ENCODE measurements at regions not wholly inside any gene's neighbourhood (a gene's known extent, or its start where the extent isn't known, plus 50 kb on each side); places are given as distances from the start of the nearest gene placed in this dataset.
"Not testable (repeated sequence)": the region's sequence is repeated elsewhere in the genome, so short reads cannot be mapped to it uniquely, and the experiment has no call there.

DNA sequence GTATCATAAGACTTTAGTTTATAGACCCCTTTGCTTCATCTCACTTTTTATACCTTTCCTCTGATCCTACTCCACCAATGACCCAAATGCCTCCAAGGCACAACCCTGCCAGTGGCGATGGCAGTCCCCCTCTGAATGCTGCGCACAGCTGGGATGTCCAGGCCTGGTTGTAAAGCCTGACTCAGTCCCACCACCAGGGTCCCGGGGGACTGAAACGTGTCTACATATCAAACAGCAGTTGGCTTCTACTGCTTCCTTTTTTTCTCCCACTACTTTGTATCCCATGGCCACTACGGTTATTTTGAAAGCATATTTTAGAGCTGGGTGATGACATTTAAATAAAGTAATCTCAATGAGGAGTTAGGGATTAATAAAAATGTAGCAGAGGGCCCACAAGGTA, 329.8 kb upstream of the PSMD7 start:
- DNase-seq (ENCODE audit: insufficient read length, low spot score): no peak
- no peak for FAIRE-seq

GRCh38 chr16:73965591-73965990, 331.0 kb upstream of the PSMD7 start:
- FAIRE-seq (no peak), DNase-seq (ENCODE audit: insufficient read length, low spot score) (no peak)

DNA sequence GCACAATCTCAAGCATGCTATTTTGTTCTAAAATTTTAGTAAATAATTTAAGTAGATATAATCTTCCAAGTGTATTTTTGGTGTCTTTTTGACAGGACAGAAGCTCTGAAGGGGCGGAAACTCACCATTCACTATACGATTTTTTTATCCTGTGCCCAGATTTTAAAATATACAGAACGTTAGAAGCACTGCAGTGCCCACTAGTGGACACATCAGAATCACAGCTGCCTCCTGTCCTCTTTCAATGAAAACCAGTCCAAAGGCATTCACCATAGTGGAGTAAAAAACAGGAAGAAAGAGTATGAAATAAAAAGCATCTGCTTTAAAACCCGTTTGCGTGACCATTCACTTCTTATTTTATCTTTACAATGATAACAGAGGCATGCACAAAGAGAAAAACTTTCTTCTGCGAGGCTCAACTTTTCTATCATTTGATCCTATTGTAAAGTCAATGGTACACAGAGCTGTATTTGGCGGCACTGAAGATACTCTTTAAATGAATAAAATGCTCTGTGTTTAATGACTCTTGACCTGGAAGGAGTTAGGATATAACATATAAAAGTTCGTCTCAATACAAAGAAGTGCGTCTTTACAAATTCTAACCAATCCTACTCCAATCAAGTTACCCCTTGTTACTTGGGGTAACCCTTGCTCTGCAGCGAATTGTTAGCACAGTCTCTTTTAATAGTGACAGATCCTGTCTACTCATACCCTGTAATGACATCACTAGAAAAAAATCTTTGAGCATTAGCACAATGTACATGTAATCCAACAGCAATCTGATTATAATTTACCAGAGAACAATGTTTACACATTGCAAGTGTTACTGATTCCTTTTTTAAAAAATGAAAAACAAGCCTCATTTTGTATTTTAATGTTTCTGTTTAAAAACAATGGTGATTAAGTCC, 339.8 kb upstream of the PSMD7 start:
- FAIRE-seq: no peak
- DNase-seq (ENCODE audit: insufficient read length, low spot score): peak; percentile 56

- DNase-seq (ENCODE audit: insufficient read length, low spot score) (no peak), FAIRE-seq (no peak)
Observed at GRCh38 chr16:73955702-73956101, 340.9 kb upstream of the PSMD7 start.

- DNase-seq (ENCODE audit: insufficient read length, low spot score) (no peak), FAIRE-seq (no peak)
Observed at GRCh38 chr16:73955255-73955654, 341.4 kb upstream of the PSMD7 start.

- no peak for DNase-seq (ENCODE audit: insufficient read length, low spot score)
- FAIRE-seq: no peak
Observed at GRCh38 chr16:73951481-73951880, 345.1 kb upstream of the PSMD7 start.

DNA sequence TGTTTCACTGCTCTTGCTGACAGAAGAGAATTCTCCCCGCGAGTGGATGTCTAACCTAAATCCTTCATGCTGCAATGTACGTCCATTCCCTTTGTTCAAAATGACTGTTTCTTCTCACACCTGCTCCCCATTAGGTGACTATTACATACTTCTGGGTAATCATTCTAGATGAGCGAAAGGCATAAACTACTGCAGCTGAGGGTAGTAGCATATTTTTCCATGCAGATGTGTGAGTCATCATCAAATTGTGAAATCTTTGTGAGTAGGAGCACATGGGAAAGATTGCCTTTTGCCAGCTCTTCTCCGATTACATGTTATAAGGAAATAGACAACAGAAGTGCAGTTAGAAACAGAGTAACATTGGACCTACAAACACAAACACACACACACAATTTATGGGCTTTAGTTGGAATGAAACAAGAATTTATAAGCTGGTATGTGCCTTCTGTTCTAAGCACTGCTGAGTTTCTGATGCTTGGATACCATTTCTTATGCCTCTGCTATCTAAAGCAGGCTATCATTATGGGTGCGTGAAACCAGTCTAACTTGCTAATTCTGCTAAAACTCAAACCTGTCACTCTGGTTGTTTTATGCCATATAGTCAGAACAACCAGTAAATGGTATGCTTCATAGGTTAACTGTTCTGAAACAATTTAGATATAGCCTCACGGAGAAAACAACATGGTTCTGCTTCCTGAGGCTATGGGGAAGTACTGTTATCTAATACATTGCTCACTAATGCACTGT, 346.9 kb upstream of the PSMD7 start:
- FAIRE-seq (peak; percentile 55), DNase-seq (ENCODE audit: insufficient read length, low spot score) (peak; percentile 40)

- no peak for DNase-seq (ENCODE audit: insufficient read length, low spot score)
- FAIRE-seq: no peak
Observed at GRCh38 chr16:73945631-73946030, 351.0 kb upstream of the PSMD7 start.

GRCh38 chr16:73943184-73943583, 353.4 kb upstream of the PSMD7 start:
- FAIRE-seq: peak; percentile 82
- DNase-seq (ENCODE audit: insufficient read length, low spot score): not testable (repeated sequence)

- not testable (repeated sequence) for FAIRE-seq; DNase-seq (ENCODE audit: insufficient read length, low spot score)
Observed at GRCh38 chr16:73940786-73941185, 355.8 kb upstream of the PSMD7 start.

DNA sequence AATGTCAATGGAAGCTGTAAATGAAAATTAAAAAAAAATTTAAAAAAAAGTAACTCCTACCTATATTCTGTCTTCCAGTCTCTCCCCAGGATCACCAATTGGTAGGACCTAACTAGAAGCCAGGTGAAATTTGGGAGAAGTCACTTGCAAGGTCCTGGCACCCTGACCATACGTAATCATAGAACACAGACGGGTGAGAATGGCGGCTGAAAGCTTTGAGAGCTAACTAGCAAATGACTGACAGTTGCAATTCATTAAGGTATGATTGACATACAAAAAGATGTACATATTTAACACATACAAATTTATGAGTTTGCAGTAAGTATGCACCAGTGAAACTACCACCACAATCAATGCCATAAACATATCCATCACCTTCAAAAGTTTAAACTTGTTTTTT, 372.7 kb upstream of the PSMD7 start:
- DNase-seq (ENCODE audit: insufficient read length, low spot score): no peak

GRCh38 chr16:73921295-73921694, 375.3 kb upstream of the PSMD7 start:
- FAIRE-seq (no peak), DNase-seq (ENCODE audit: insufficient read length, low spot score) (no peak)

More for the DNA sequence above, 372.7 kb upstream of the PSMD7 start:
- FAIRE-seq: no peak

- FAIRE-seq: no peak
- no peak for DNase-seq (ENCODE audit: insufficient read length, low spot score)
Observed at GRCh38 chr16:73916829-73917594, 379.6 kb upstream of the PSMD7 start.

- DNase-seq (ENCODE audit: insufficient read length, low spot score): no peak
- FAIRE-seq: no peak
Observed at GRCh38 chr16:73915935-73916334, 380.7 kb upstream of the PSMD7 start.

DNA sequence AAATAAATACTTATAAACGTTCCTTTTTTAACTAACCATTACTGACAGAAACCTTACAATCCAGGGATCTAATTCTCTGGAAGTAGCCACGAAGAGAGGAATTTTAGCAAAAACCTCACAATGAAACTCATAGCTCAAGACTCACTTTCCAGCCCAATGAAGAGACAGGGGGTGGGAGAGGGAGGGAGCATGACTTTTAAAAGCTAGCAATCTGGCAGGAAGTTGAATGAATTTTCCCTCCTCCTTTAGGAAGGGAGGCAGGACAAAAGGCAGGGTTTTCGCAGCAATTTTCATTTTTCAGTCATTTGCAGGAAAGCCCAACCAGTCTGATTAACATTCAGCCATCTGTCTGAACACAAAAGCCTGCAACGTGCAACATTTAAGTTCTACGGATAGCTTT, 381.5 kb upstream of the PSMD7 start:
- FAIRE-seq: no peak
- DNase-seq (ENCODE audit: insufficient read length, low spot score): no peak

DNA sequence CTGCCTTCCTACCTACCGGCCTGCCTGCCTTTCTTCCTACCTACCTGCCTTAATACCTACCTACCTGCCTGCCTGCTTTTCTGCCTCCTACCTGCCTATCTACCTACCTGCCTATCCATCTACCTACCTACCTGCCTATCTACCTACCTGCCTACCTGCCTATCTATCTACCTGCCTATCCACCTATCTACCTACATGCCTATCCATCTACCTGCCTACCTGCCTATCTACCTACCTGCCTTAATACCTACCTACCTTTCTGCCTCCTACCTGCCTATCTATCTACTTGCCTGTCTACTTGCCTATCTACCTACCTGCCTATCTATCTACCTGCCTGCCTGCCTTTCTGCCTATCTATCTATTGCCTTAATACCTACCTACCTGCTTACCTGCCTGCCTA, 383.8 kb upstream of the PSMD7 start:
- DNase-seq (ENCODE audit: insufficient read length, low spot score) (no peak), FAIRE-seq (peak; percentile 55)

DNA sequence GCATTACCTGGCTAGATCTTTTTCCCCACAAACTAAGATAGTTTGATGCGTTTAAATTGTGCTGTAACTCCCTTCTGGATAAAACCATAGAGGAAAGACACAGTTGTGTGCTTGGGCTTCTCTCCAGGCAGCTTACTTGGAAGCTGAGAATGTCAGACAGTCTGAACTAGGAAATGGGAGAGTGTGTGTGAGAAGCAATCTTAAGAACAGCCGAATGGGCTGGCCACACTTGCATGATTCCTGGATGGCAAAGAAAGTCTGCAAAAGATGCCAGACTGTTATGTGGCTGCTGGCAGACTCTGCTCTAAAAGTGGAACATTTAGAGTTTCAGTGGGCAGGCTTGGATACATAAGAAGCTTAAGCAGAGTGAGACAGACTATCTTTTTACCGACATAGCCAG, 384.3 kb upstream of the PSMD7 start:
- FAIRE-seq (no peak), DNase-seq (ENCODE audit: insufficient read length, low spot score) (no peak)

- no peak for DNase-seq (ENCODE audit: insufficient read length, low spot score)
- FAIRE-seq: no peak
Observed at GRCh38 chr16:73909529-73910035, 387.0 kb upstream of the PSMD7 start.

DNA sequence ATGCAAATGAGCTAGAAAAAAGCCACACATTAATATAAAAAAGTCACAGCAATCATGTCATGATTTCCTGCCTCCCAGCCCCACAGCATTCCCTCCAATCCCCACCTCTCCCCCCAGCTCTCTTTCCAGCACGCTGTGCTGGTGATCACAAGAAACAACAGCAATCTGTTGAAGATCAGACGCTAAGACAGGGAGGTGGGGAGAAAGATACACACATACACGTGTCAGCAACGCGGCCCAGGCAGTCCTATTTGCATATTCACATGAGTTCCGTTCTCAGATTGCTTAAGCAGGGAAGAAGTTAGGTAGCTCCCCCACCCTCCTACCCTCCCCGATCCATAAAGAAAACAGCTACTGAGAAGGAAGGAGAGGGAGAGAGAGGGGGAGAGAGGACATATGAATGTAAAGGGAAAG, 405.5 kb upstream of the PSMD7 start:
- FAIRE-seq: no peak

DNA sequence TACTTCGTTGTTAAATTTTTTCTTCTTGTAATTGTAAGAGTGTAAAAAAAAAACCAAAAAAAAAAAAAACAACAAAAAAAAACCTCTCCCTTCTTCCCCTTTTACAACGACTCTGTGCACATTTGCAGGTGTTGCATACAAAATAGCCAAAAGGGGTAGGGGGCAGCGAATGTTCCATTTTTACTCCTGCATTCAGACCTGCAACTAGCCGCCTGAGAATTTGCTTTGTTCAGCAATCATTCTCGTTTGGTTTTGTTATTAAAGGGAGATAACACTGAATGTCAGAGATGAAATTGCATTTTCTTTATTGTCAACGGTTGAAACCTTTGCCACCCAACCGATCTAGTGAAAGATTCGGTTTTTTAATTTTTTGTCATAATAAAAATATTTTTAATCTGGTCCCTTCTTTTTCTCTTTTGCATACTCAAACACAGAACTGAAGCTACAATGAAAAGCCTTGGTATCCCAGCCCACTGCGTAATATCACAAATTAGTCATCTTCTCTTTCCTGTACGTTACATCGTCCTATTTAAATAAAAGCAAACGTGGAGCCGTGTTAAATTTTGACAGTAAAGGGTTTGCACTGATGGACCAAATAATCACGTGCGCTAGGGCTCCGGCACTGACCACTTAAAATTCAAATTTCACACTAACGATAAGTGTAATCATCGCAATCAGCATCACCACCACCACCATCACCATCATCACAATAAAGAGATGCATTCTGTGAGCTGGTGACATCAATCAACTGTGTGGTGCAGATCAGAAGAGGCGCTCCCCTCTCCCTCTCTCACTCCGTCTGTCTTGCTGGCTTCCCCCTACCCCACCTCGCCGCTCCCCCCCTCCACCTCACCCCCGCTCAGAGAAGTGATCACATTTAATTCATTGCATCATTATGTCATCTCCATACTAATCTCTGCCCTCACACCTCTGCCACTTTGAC, 406.2 kb upstream of the PSMD7 start:
- DNase-seq (ENCODE audit: insufficient read length, low spot score): no peak
- FAIRE-seq: no peak

More for the DNA sequence above, 405.5 kb upstream of the PSMD7 start:
- no peak for DNase-seq (ENCODE audit: insufficient read length, low spot score)
